Activated CD4-positive, alpha-beta T cell treated with anti-CD3 and anti-CD28 coated beads for 36 hours (primary cell): ENCODE measurements at regions not wholly inside any gene's neighbourhood (a gene's known extent, or its start where the extent isn't known, plus 50 kb on each side); places are given as distances from the start of the nearest gene placed in this dataset.

ENCODE experiments used
- ATAC-seq: fragments of 200-7000 bp; cut with Tn5 transposase; one replicate; pipeline ENCODE4 v1.10.0; 2021; ENCODE audit warnings: mild to moderate bottlenecking, moderate library complexity
- CTCF ChIA-PET: fragments of 350-600 bp; sonication (Branson Sonifier 250); formaldehyde crosslinking; loops from one replicate; lab custom pipeline; 2021; ENCODE audit warnings: antibody characterized with exemption; lab: Charles Lee
- POLR2A ChIA-PET: fragments of 350-600 bp; sonication (Branson Sonifier 250); formaldehyde crosslinking; loops from one replicate; lab custom pipeline; 2021; ENCODE audit warnings: antibody characterized with exemption, inconsistent platforms; lab: Charles Lee
- DNase-seq: peaks from one replicate; pipeline ENCODE4 v3.0.0-alpha.2; 2020
- H3K27ac Mint-ChIP-seq: one replicate; pipeline ENCODE4 v1.8.0; 2021; ENCODE audit warnings: mixed read lengths
- H3K27me3 Mint-ChIP-seq: one replicate; pipeline ENCODE4 v1.8.0; 2021; ENCODE audit warnings: mixed read lengths
- H3K36me3 Mint-ChIP-seq: one replicate; pipeline ENCODE4 v1.8.0; 2021; ENCODE audit warnings: low read depth, mixed read lengths
- H3K4me1 Mint-ChIP-seq: one replicate; pipeline ENCODE4 v1.8.0; 2021; ENCODE audit warnings: mixed read lengths
- H3K4me3 Mint-ChIP-seq: one replicate; pipeline ENCODE4 v1.8.0; 2021; ENCODE audit warnings: mild to moderate bottlenecking, moderate library complexity, mixed read lengths
- H3K9me3 Mint-ChIP-seq: one replicate; pipeline ENCODE4 v1.8.0; 2021; ENCODE audit warnings: low read depth, mixed read lengths
- intact Hi-C, 2 experiments: fragments of 100-400 bp; cut with DNase I in 1 of 2; cut with micrococcal nuclease in 1 of 2; formaldehyde crosslinking; loops; one replicate each; pipeline versions ENCODE4 v1.14.2 to v1.15.1; 2022 to 2024; cut with DNase I, micrococcal nuclease

DNA sequence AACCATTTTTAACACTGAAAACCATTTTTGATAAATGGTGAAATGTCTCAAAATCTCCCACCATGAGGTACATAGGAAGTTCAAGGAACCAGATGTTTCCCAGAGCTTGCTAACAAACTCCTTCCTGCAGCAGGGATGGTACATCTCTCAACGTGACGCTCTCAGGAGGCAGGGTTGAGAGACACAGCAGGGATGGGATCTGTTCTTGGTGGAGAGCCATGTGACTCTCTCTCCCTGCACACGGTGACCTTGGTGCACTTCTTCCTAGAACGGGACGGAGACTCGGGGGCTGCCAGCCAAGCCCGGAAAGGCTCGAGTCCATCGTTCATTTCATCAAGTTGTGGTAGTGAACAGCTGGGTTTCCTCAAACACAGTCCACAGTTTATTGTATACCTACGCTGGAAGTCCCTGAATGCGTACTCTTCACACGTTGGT lies 94.2 kb downstream of the FAM50B start:
- Mint-ChIP-seq H3K4me3 (no peak overlapping the region), H3K36me3 (no peaks in the 10 kb centered on the region), H3K27me3 (peaks cover 21% of the 10 kb centered on the region), H3K4me1 (peaks cover 2% of the 10 kb centered on the region), H3K27ac (no peak overlapping the region), H3K9me3 (no peaks in the 10 kb centered on the region)
- intact Hi-C loops, result no loop called here
- CTCF ChIA-PET, result no interaction called here
- ATAC-seq (no peak), DNase-seq (no peak)
- POLR2A ChIA-PET, result no interaction called here

DNA sequence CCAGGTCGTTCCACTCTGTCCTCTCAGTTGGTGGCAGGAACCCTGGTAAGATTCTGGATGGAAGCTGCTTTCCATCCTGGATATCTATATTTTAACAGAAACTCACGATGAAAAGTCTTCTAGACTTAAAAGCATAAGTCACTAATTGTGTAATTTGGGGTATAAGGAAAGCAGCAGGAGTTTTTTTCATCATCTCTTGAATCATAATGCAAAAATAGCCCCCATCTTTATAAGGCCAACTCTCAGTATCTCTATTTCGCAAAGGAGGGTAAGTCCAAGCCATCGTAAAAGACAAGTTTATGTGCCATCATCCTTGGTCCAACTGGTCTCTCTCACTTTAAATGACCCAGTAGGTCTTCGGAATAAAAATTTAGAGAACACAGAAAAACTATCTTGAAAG lies 95.1 kb downstream of the FAM50B start:
- CTCF ChIA-PET, result interaction anchor here (1.1 to 1.3 kb wide), 3 partner anchors 11 to 34 kb away, joined by 5 to 6 read pairs (median 5); no protein-coding TSS in a partner anchor
- DNase-seq, result no peak
- no peak for ATAC-seq
- Mint-ChIP-seq H3K4me3 (no peak overlapping the region), H3K4me1 (peaks cover 2% of the 10 kb centered on the region), H3K27ac (no peak overlapping the region), H3K27me3 (peaks cover 27% of the 10 kb centered on the region), H3K9me3 (no peaks in the 10 kb centered on the region), H3K36me3 (no peaks in the 10 kb centered on the region)
- POLR2A ChIA-PET, result no interaction called here
- intact Hi-C loops, result no loop called here

DNA sequence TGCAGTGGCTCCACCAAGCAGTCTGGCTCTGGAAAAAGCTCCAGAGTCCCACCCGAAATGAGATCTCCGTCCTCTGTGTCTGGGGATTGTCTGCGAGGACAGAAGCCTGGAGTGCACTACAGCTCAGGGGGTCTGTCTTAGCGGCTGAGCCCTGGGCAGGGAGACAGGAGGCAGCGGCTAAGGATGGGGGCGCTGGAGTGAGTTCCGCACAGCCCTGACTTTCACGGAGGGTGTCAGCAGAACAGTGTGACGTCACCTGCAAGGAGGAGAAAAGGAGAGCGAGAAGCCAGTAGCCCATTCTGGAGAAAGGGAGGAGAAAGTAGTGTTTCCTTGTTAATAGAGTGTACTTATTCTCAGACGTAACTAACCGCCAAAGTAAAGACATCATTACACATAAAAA lies 97.6 kb downstream of the FAM50B start:
- H3K9me3 Mint-ChIP-seq, result peaks cover 2% of the 10 kb centered on the region
- ChIA-PET POLR2A (interaction anchor here (0.5 kb wide), 1 partner anchor 239 kb away, joined by 3 read pairs; no protein-coding TSS in a partner anchor), CTCF (no interaction called here)
- ATAC-seq (no peak), DNase-seq (no peak)
- peaks cover 2% of the 10 kb centered on the region for H3K4me1 Mint-ChIP-seq
- peaks cover 36% of the 10 kb centered on the region for H3K27me3 Mint-ChIP-seq
- intact Hi-C loops, result no loop called here
- no peaks in the 10 kb centered on the region for H3K36me3 Mint-ChIP-seq
- H3K27ac Mint-ChIP-seq, result no peak overlapping the region
- no peak overlapping the region for H3K4me3 Mint-ChIP-seq

DNA sequence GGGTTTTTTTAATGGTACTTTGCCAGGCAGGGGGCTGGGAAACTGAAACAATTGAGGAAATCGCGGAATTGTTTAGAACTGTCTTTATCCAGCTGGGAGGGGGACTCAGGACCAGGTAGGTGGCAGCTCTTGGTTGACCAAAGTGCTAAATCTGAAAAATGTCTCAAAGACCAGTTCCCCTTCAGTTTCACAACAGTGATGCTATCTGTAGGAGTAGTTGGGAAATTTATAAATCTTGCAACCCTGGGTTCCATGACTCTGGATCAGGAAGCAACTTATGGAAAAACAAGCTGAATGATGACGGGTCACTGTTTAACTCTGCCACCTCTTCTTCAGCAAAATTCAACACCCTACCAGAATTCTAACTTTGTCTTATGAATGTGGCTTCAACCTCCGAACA lies 99.7 kb downstream of the FAM50B start:
- POLR2A ChIA-PET, result no interaction called here
- no peaks in the 10 kb centered on the region for H3K36me3 Mint-ChIP-seq
- CTCF ChIA-PET, result interaction anchor here (0.6 to 0.7 kb wide), 2 partner anchors 20 to 963 kb away, joined by 3 read pairs; no protein-coding TSS in a partner anchor
- no peak for DNase-seq
- H3K9me3 Mint-ChIP-seq, result peaks cover 2% of the 10 kb centered on the region
- intact Hi-C loops, result no loop called here
- H3K4me1 Mint-ChIP-seq, result no peaks in the 10 kb centered on the region
- peaks cover 44% of the 10 kb centered on the region for H3K27me3 Mint-ChIP-seq
- ATAC-seq, result no peak
- no peak overlapping the region for H3K4me3 Mint-ChIP-seq
- H3K27ac Mint-ChIP-seq, result no peak overlapping the region

DNA sequence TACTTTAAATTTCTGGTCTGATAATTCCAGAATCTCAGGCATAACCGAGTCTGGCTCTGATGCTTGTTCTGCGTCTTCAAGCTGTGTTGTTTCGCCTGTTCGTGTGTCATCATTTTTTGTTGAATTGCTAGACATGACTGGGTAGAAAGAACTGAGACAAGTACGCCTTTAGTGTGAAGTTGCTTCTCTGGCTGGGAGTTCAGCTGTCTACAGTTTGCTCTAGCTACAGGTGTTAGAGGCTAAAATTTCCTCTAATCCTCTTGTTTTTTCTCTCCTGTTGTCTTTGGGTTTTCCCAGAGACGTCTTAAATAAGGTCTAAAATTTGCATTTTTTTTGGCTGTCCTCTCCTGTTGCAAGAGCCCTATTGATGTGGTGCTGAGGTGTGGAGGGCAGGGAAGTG lies 100.3 kb downstream of the FAM50B start:
- intact Hi-C loops, result no loop called here
- ATAC-seq, result no peak
- ChIA-PET CTCF (interaction anchor here (0.6 kb wide), 1 partner anchor 962 kb away, joined by 3 read pairs; no protein-coding TSS in a partner anchor), POLR2A (interaction anchor here (0.6 kb wide), 1 partner anchor 194 kb away, joined by 3 read pairs; no protein-coding TSS in a partner anchor)
- Mint-ChIP-seq H3K9me3 (peaks cover 4% of the 10 kb centered on the region), H3K4me3 (no peak overlapping the region), H3K4me1 (no peaks in the 10 kb centered on the region), H3K27me3 (peaks cover 48% of the 10 kb centered on the region), H3K27ac (no peak overlapping the region), H3K36me3 (no peaks in the 10 kb centered on the region)
- no peak for DNase-seq

DNA sequence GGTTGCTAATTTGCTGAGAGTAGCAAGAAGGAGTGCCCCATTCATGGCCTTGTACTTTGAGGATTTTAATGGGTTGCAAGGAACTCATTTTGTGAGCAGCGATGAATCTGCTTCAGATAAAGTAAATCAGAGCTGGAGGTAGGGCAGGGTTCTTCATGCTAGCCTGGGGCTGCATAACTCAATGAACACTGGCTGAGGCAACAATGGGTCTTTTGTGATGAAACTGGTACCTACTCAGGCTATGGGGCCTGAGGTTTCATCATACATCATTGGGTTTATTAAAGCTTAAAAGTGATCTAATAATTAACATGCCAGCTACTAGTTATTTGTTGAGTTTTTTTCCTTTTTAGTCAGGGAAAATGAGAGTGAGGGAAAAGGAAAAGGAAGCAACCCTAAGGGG lies 106.9 kb downstream of the FAM50B start:
- no peak overlapping the region for H3K27ac Mint-ChIP-seq
- ATAC-seq (no peak), DNase-seq (no peak)
- H3K36me3 Mint-ChIP-seq, result peaks cover 4% of the 10 kb centered on the region
- no peaks in the 10 kb centered on the region for H3K4me1 Mint-ChIP-seq
- ChIA-PET POLR2A (interaction anchor here (0.6 kb wide), 1 partner anchor 55 kb away, joined by 3 read pairs; no protein-coding TSS in a partner anchor), CTCF (interaction anchor here (1.0 kb wide), 1 partner anchor 22 kb away, joined by 3 read pairs; no protein-coding TSS in a partner anchor)
- H3K9me3 Mint-ChIP-seq, result peaks cover 7% of the 10 kb centered on the region
- H3K4me3 Mint-ChIP-seq, result no peak overlapping the region
- intact Hi-C loops, result no loop called here
- peaks cover 15% of the 10 kb centered on the region for H3K27me3 Mint-ChIP-seq

DNA sequence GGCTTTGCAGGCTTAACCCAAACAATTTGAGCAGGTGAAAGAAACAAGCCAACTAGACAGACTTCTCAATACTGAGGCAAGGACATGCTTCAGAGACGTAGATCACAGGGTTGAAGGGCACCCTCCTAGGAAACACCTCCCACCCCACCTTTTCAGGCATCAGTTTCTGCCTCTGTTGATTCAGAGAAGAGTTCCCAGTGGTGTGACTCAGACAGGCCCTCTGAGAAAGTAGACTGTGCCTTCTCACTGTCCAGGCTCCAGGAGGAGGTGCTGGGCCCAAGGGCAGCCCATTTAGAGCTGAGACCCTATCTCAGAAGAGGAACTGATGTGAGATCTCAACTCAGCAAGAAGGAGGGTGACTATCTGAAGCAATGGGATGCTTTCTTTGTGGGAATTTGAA lies 108.1 kb downstream of the FAM50B start:
- Mint-ChIP-seq H3K4me1 (no peaks in the 10 kb centered on the region), H3K27me3 (peaks cover 12% of the 10 kb centered on the region), H3K9me3 (peaks cover 7% of the 10 kb centered on the region), H3K4me3 (no peak overlapping the region), H3K27ac (no peak overlapping the region), H3K36me3 (peaks cover 4% of the 10 kb centered on the region)
- intact Hi-C loops, result no loop called here
- CTCF ChIA-PET, result interaction anchor here (0.7 to 1.8 kb wide), 2 partner anchors 21 to 147 kb away, joined by 3 to 4 read pairs; no protein-coding TSS in a partner anchor
- POLR2A ChIA-PET, result no interaction called here
- ATAC-seq (no peak), DNase-seq (no peak)

DNA sequence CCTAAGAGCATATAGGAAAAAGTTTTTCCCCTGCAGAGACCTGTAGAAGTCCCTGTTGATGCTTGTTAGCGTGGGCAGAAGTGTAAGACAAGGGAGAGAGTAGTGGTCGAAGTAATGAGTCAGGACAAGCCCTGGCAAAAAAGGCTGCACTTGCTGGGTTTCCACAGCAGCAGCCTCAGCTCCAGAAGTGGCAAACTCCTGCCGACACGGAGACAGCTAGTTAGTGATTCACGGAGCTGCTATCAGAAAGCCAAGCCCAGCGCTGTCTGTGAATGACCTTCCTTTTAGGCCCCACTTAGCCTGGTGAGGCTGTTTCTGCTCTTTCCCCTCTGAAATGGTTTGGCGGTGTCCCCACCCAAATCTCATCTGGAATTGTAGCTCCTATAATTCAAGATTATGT lies 109.1 kb downstream of the FAM50B start:
- Mint-ChIP-seq H3K27me3 (peaks cover 8% of the 10 kb centered on the region), H3K4me3 (no peak overlapping the region), H3K36me3 (peaks cover 4% of the 10 kb centered on the region), H3K9me3 (peaks cover 7% of the 10 kb centered on the region), H3K27ac (no peak overlapping the region), H3K4me1 (no peaks in the 10 kb centered on the region)
- intact Hi-C loops, result no loop called here
- no peak for ATAC-seq
- DNase-seq, result no peak
- CTCF ChIA-PET, result interaction anchor here (1.8 kb wide), 1 partner anchor 20 kb away, joined by 4 read pairs; no protein-coding TSS in a partner anchor
- POLR2A ChIA-PET, result no interaction called here

DNA sequence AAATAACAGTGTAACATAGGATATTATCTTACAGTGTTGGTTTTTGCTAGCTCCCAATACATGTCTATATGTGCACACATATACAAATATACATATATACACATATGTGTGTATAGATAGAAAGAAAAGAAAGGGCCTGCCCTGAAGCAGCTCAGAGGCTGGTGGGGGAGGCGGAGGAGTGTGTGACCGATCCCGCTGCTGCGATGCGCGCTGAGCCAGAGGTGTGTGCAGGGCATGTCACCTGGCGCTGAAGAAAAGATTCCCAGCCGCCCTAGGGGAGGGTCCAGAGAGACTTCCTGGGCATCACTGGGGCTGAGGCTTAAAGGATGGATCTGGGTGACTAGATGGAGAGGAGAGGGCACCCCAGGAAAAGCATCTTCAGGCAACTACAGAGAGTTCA lies 110.2 kb downstream of the FAM50B start:
- ATAC-seq (no peak), DNase-seq (no peak)
- ChIA-PET POLR2A (no interaction called here), CTCF (interaction anchor here (1.8 kb wide), 1 partner anchor 19 kb away, joined by 4 read pairs; no protein-coding TSS in a partner anchor)
- Mint-ChIP-seq H3K27ac (no peak overlapping the region), H3K4me1 (no peaks in the 10 kb centered on the region), H3K9me3 (peaks cover 6% of the 10 kb centered on the region), H3K36me3 (peaks cover 4% of the 10 kb centered on the region), H3K4me3 (no peak overlapping the region), H3K27me3 (peaks cover under 1% of the 10 kb centered on the region)
- intact Hi-C loops, result no loop called here

DNA sequence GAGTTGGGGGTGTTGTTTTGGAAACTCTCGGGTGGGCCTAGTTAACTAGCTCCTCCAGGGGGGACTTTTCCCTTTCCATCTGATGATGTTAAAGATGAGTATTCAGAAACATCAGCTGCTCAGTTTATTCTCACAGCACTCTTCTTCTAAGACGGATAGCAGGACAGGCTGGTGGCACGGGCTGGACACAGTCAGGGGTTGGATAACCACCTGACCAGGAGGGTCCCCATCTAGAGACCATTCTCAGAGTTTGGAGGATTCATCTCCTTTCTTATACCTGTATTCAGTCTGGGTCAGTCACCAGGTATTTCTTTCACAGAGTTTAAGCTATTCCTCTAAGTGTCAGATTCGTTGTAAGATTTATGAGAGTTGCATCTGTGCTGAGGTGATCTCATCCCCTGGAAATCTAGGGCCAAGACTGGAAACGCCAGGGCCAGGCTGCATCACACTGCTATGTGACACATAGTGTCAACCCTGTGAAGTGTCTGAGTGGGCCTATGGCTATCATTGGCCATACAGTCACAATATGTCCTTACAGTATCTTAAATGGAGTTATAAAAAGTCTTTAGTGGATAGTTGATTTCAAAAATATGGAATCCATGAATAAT lies 111.7 kb downstream of the FAM50B start:
- H3K9me3 Mint-ChIP-seq, result peaks cover 5% of the 10 kb centered on the region
- no peaks in the 10 kb centered on the region for H3K27me3 Mint-ChIP-seq
- no peak overlapping the region for H3K4me3 Mint-ChIP-seq
- H3K36me3 Mint-ChIP-seq, result peaks cover 3% of the 10 kb centered on the region
- no peak overlapping the region for H3K27ac Mint-ChIP-seq
- intact Hi-C loops, result no loop called here
- DNase-seq (no peak), ATAC-seq (no peak)
- ChIA-PET CTCF (no interaction called here), POLR2A (no interaction called here)
- no peaks in the 10 kb centered on the region for H3K4me1 Mint-ChIP-seq

DNA sequence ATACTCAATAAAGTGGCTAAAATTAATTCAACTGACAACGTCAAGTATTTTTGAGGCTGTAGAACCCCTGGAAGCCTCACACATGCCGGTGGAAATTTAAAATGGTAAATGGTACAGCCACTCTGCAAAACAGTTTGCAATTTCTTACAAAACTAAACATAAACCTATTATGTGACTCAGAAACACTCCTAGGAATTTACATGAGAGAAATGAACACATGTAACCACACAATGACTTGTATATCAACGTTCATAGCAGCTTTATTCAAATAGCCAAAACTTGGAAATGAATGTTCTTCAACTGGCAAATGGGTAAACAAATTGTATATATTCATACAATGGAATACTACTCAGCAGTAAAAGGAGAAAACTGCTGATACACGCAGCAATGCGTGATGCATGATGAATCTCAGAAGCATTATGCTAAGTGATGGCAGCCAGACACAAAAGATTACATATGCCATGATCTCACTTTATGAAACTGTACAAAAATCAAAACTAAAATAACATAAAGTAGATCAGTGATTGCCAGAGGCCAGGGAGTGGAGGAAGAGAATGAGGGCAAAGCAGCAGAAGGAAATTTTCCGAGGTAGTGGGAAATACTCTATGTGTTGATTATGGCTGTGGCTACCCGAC lies 112.5 kb downstream of the FAM50B start:
- peaks cover 5% of the 10 kb centered on the region for H3K9me3 Mint-ChIP-seq
- no peak overlapping the region for H3K4me3 Mint-ChIP-seq
- CTCF ChIA-PET, result no interaction called here
- intact Hi-C loops, result no loop called here
- no peaks in the 10 kb centered on the region for H3K27me3 Mint-ChIP-seq
- H3K36me3 Mint-ChIP-seq, result peaks cover 3% of the 10 kb centered on the region
- DNase-seq (no peak), ATAC-seq (no peak)
- POLR2A ChIA-PET, result no interaction called here
- no peaks in the 10 kb centered on the region for H3K4me1 Mint-ChIP-seq
- no peak overlapping the region for H3K27ac Mint-ChIP-seq
